ENCODE measurements at regions not wholly inside any gene's neighbourhood (a gene's known extent, or its start where the extent isn't known, plus 50 kb on each side); places are given as distances from the start of the nearest gene placed in this dataset.

DNA sequence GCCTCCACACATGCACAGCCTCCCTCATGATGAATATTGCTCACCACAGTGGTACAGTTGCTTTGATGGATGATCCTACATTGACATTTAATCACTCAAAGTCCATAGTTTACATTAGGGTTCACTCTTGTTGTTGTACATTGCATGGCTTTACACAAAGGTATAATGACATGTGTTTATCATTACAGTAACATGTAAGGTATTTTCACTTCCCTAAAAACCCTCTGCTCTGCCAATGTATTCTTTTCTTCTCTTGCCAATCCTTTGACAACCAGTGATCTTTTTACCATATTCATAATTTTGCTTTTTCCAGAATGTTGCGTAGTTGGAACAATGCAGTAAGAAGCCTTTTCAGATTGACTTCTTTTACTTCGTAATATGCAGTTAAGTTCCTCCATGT is 166.6 kb upstream of the KHDRBS2 start:
- no peak for DNase-seq

GRCh38 chr6:62446647-62447316 is 160.8 kb upstream of the KHDRBS2 start:
- no peak for DNase-seq

- DNase-seq, result no peak
Measured at GRCh38 chr6:62445521-62445920, 159.5 kb upstream of the KHDRBS2 start.

DNA sequence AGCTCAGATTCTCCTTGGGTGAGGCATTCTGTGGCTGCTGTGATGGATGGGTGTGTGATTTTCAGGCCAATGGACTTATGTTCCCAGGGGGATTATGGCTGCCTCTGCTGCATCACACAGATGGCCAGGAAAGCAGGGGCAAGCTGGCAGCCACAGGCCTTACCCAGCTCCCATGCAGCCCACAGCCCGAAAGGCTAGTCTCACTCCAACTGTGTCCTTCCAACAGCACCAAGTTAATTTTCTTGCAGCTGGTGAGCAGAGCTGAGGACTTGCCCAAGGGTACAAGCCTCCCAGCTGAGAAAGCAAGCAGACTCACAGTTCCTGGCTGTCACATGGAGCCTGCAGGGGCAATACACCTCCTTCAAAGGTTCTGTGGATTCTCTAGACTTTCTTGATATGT is 155.2 kb upstream of the KHDRBS2 start:
- no peak for DNase-seq

GRCh38 chr6:62429781-62430180 is 143.8 kb upstream of the KHDRBS2 start:
- DNase-seq, result no peak

GRCh38 chr6:62400521-62401259 is 114.7 kb upstream of the KHDRBS2 start:
- no peak for DNase-seq

GRCh38 chr6:62393608-62394007 is 107.6 kb upstream of the KHDRBS2 start:
- DNase-seq, result no peak

DNA sequence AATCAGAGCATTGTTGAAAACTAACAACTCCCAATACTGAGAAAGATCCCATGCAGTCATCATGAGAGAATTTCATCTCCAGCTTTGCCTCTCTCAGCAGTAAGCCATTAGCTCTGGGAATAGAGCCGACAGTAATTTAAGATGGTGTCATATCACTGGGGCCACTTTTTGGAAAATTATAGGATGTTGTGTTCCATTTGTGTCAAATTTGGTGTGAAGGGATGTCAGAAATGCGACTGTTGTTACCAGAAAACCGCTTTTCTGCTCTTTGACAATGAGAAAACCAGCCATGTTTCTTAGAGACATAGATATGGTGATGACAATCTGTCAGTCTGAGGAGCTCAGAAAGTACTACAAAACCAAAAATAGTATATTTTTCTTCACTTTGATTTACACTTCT is 106.3 kb upstream of the KHDRBS2 start:
- DNase-seq, result no peak

- no peak for DNase-seq
Measured at GRCh38 chr6:62391358-62391757, 105.3 kb upstream of the KHDRBS2 start.

DNA sequence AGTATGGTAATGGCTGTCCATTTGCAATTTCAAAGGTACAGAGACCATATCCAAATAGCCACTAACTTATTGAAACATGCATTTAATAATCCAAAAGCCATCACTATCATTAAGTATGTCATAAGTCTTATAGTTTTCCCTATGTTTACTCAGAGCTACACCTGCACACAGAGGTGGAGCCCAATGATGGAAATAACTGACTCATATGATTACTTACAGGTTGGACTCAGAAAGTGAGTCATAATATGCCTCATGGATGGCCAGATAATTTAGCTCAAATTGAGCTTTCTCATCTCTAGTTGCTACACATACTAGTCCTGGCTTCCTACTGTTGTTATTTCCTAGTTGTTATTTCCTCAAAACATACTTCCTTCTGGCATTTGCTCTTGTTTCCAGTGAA is 104.4 kb upstream of the KHDRBS2 start:
- no peak for DNase-seq

DNA sequence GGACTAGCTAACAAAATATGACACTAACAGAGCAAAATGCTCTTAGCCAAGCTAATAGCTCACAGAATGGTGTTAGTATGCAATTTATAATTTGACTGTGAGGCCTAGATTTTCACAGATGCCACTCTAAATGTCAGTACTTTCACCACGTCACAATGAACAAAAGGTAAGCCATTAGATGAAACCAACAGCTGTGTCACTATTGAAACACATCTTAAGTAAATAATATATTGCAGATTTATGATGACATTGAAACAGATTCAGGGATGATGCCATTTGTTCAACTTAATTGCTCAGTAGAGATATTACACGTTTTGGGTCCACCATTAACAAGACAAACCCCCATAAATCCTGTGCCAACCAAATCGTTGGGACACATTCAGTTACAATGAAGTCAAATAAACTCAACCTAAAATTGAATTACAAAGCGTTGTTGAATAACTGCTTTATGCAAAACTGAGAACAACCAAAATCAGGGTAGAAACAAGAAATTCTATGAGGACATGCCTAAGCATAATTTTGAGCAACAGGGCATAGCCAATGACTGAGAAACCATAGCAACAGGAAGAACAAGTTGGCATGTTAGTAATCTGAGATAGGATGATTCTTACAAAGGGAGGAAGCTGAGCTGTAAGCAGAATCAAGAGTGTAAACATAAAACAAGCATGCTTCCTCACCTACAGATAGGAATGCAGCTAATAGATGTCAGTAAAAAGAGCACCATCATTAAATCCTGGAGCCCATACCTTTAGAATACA is 85.6 kb upstream of the KHDRBS2 start:
- no peak for DNase-seq

DNA sequence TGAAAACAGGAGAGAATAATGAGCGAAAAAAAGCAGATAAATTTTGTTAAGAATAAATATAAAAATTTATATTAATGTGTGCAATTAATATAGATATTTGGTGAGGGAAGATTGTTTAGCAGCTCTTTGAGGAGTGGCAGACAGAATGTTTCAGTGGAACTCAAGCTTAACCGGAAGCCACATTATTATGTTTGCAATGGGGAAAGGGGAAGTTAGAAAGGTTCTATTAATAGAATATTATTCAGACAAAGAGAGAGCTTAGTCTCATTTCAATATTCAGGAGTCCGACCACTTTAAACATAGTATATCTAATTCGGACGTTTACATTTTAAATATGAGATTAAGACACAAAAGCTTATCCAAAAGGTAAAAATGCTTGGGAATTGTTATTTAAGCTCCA is 81.6 kb upstream of the KHDRBS2 start:
- DNase-seq, result no peak

- no peak for DNase-seq
Measured at GRCh38 chr6:62362097-62362496, 76.1 kb upstream of the KHDRBS2 start.

GRCh38 chr6:62357835-62358234 is 71.8 kb upstream of the KHDRBS2 start:
- no peak for DNase-seq

DNA sequence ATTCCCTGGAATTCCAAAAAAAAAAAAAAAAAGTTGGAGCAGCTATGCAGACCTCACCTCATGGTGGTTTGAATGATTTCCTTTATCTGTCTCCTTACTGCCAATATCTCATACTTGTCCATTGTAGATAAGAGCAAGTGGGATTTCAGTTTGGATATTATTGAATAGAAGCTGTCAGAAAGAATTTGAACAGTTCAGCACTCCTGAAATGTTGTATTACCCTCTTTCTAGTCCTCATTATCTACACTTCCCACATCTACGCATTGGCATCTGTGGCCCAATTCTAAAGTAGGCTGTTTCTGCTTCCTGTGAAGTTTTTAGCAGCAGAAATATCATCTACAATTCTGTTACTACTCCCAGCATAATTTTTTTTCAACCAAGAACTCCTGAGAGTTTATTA is 68.2 kb upstream of the KHDRBS2 start:
- DNase-seq, result no peak

DNA sequence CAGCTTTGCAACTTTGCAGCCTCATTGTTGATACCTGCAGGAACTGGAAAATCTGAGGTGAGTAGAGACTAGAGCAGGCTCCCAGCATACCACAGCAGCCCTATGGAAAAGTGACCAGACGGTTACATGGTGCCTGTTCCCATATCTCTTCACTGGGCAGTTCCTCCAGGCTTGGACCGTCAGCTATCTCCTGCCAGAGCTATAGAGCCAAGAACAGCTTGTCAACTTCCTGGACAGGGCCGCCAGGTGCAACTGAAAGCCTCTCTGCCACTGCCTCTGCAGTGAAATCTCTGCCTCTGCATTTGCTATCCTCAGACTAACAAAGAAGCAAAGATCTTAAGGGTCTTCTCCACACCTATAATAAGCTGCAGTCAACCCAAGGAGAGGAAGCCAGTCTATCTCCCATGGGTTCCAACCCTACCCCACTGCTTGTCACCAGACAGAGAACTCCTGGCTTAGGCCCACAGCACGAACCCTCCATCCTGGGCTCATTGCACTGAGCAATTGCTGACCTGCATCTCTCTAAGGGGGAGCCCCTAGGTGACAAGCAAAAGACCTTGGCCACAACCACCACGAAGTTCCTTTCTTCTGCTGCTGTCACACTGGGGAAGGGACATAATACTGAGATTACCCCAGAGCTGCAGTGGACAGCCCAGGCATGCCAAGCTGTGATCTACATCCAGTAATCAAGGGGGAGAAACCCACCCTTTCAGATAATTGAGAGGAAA is 60.1 kb upstream of the KHDRBS2 start:
- DNase-seq, result no peak

DNA sequence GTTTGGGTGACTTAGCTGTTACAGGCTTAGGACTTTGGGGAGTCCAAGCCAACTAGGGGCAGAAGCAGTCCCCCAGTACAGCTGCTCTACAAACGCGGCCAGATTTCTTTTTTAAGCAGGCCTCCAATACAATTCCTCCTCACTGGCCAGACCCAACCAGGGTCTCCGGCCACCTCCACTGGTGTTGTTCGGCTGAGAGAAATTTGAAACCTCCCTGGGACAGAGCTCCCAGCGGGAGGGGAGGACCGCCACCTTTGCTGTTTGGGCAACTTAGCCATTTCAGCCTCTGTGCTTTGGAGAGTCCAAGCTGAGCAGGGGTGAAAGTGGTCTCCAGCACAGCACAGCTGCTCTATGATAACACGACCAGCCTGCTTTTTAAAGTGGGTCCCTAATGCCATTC is 59.4 kb upstream of the KHDRBS2 start:
- no peak for DNase-seq

DNA sequence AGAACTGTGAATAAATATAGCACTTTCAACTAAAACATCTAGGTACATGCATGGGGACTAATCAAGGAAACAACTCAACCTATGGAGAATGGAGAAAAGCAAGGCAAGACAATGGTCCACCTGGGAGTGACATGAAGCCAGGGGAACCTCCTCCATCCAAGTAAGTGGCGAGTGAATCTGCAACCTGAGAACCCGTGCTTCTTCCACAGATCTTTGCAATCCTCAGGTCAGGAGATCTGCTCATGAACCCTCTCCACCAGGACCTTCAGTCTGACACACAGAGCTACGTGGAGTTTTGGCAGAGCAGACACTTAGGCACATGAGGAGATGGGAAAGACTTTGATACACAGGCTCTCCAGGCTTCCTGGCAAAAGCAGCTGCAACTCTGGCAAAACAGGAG is 58.8 kb upstream of the KHDRBS2 start:
- DNase-seq, result no peak

DNA sequence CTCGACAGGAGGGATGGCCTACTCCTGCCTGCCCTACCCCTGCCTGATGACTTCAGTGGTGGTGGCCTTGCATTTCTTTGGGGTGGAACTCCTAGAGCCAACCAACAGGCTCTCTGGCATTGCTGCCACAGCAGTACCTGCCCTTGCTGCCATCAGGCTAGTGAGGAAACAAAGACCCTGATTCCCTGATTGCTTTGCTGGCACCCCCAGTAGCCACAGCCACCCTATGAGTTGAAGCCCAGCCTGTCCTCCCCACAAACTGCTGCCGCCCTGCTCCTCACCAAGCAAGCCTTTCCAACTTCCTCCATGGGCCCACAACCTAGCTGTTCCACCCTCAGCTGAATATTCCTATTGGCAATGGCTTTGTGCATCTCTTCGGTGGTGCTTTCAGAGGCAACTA is 52.5 kb upstream of the KHDRBS2 start:
- DNase-seq, result no peak
